SK-N-MC (cell line): ENCODE measurements at regions not wholly inside any gene's neighbourhood (a gene's known extent, or its start where the extent isn't known, plus 50 kb on each side); places are given as distances from the start of the nearest gene placed in this dataset.

ENCODE experiments used
- EZH2 ChIP-seq: fragments of 200-600 bp; sonication (generic); IDR thresholded peaks from one replicate; pipeline ENCODE4 v1.6.1; 2017; ENCODE audit warnings: antibody characterized with exemption
- POLR2AphosphoS5 ChIP-seq: IDR thresholded peaks from 2 replicates; pipeline ENCODE4 v1.6.1; 2012; ENCODE audit warnings: mild to moderate bottlenecking, low read depth, low read length, borderline replicate concordance

DNA sequence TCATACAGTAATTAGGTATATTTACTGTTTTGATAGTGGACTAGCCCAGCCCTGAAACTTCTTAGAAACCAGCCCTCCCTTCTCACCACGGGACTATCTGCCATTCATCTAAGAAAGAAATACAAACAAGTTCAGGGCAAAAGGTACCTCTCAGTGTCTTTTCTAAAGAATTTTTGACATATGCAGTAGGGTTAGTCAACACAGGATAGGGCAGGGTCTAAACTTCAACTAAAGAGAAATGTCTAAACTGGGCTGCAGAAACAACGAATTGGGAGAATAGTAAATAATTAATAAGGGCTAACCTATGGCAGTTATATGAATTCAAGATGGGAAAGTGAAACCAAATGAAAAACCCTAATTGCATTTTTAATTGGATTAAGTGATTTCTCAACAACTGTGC, 496.6 kb downstream of the INHBA start:
- TF ChIP-seq POLR2AphosphoS5 (no peak), EZH2 (no peak)
